ENCODE measurements at regions not wholly inside any gene's neighbourhood (a gene's known extent, or its start where the extent isn't known, plus 50 kb on each side); places are given as distances from the start of the nearest gene placed in this dataset.

GRCh38 chr2:104772996-104773395 lies 80.9 kb upstream of the POU3F3 start:
- TF ChIP-seq SPI1 (IDR thresholded peaks at IDR 0.05; ENCODE audit: borderline replicate concordance, low read depth): no peak
- no peak for TF ChIP-seq CTCF (IDR thresholded peaks at IDR 0.05; ENCODE audit: insufficient read depth, low read length)
- no peak for TF ChIP-seq POLR2AphosphoS5 (IDR thresholded peaks at IDR 0.05; ENCODE audit: low read depth)
- TF ChIP-seq GABPA (IDR thresholded peaks at IDR 0.05; ENCODE audit: low read depth): no peak
- TF ChIP-seq REST (IDR thresholded peaks at IDR 0.05; ENCODE audit: insufficient replicate concordance, low read depth): no peak
- DNase-seq (ENCODE audit: low read depth in 1 of 2, low spot score in 1 of 2): no peak
- Histone ChIP-seq H3K4me3 (replicated peaks; ENCODE audit: insufficient read depth, low read length) (no peak overlapping the region), H3K27me3 (ENCODE audit: insufficient read depth, poor library complexity, severe bottlenecking) (no peaks in the 10 kb centered on the region), H3K27ac (replicated peaks) (no peak overlapping the region)

- Histone ChIP-seq H3K27me3 (ENCODE audit: insufficient read depth, poor library complexity, severe bottlenecking) (no peaks in the 10 kb centered on the region), H3K4me3 (replicated peaks; ENCODE audit: insufficient read depth, low read length) (no peak overlapping the region), H3K27ac (replicated peaks) (no peak overlapping the region)
- no peak for DNase-seq (ENCODE audit: low read depth in 1 of 2, low spot score in 1 of 2)
- TF ChIP-seq REST (IDR thresholded peaks at IDR 0.05; ENCODE audit: insufficient replicate concordance, low read depth): no peak
Measured at GRCh38 chr2:104774631-104775030, 79.3 kb upstream of the POU3F3 start.

GRCh38 chr2:104777721-104778120 lies 76.2 kb upstream of the POU3F3 start:
- TF ChIP-seq REST (IDR thresholded peaks at IDR 0.05; ENCODE audit: insufficient replicate concordance, low read depth) (no peak), CTCF (IDR thresholded peaks at IDR 0.05; ENCODE audit: insufficient read depth, low read length) (no peak), SPI1 (IDR thresholded peaks at IDR 0.05; ENCODE audit: borderline replicate concordance, low read depth) (no peak), GABPA (IDR thresholded peaks at IDR 0.05; ENCODE audit: low read depth) (no peak), POLR2AphosphoS5 (IDR thresholded peaks at IDR 0.05; ENCODE audit: low read depth) (no peak)
- Histone ChIP-seq H3K27me3 (ENCODE audit: insufficient read depth, poor library complexity, severe bottlenecking) (no peaks in the 10 kb centered on the region), H3K4me3 (replicated peaks; ENCODE audit: insufficient read depth, low read length) (no peak overlapping the region), H3K27ac (replicated peaks) (no peak overlapping the region)
- no peak for DNase-seq (ENCODE audit: low read depth in 1 of 2, low spot score in 1 of 2)

- no peaks in the 10 kb centered on the region for H3K27me3 ChIP-seq (ENCODE audit: insufficient read depth, poor library complexity, severe bottlenecking)
- H3K27ac ChIP-seq (replicated peaks): no peak overlapping the region
- DNase-seq (ENCODE audit: low read depth in 1 of 2, low spot score in 1 of 2): peak in 1 of 2 experiments; percentile 3
- TF ChIP-seq SPI1 (IDR thresholded peaks at IDR 0.05; ENCODE audit: borderline replicate concordance, low read depth): no peak
- TF ChIP-seq CTCF (IDR thresholded peaks at IDR 0.05; ENCODE audit: insufficient read depth, low read length): no peak
- TF ChIP-seq REST (IDR thresholded peaks at IDR 0.05; ENCODE audit: insufficient replicate concordance, low read depth): no peak
- TF ChIP-seq POLR2AphosphoS5 (IDR thresholded peaks at IDR 0.05; ENCODE audit: low read depth): no peak
- TF ChIP-seq GABPA (IDR thresholded peaks at IDR 0.05; ENCODE audit: low read depth): no peak
- no peak overlapping the region for H3K4me3 ChIP-seq (replicated peaks; ENCODE audit: insufficient read depth, low read length)
Measured at GRCh38 chr2:104781151-104781550, 72.8 kb upstream of the POU3F3 start.

Data from HL-60 (cell line).